AG08396 (cell line): ENCODE measurements at regions not wholly inside any gene's neighbourhood (a gene's known extent, or its start where the extent isn't known, plus 50 kb on each side); places are given as distances from the start of the nearest gene placed in this dataset.

Experiments used
- DNase-seq: peaks from one replicate; pipeline ENCODE4 v3.0.0; 2012; ENCODE audit warnings: low spot score, mixed read lengths

DNA sequence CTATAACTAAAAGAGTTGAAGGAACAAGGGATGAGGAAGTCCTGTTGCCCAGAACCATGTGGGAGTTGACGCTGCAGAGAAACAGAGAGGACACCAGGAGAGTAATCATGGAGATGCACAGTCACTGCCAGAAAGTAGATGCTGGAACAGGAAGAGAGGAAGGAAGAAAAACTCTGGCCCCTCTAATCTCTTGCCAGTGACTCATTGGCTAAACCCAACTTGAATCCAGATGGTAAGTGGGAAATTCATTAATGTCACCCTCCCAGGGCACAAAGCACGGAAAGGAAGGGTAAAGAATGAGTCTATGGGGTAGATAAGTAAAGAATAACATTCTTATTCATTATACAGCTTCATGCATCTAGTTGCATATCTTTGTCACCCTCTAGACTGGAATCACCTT is 631.9 kb downstream of the PRELID2 start:
- no peak for DNase-seq

DNA sequence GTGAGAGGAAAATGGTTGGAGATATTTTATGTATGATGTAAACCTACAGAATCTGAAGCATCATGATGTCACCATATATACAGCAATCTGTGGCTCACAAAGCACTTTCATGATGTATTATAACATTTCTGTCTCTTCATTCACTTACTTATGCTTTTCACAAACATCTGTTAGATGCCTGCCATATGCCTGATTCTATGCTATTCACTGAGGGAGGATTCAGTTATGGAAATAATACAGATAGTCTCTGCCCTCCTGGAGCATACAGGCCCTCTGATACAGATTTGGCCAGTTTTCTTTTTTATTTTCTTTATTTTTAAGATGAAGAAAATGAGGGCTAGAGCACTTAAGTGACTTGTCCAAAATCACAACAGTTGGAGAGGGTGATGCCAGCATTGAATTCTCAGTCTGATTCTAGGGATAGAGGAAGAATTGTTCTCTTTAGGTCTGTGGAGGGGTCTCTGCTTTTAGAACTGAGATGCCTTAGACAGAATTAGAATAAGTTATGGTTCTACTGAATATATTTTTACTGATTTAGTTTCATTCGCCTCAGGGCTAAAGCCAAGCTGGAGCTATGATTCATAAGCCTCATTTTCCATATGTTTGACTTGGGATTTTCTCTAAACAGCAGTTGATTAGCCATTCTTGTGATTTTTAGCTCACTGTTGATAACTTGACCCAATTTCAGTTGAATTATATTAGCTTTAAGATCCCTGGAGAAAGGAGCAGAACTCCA is 636.4 kb downstream of the PRELID2 start:
- no peak for DNase-seq

DNA sequence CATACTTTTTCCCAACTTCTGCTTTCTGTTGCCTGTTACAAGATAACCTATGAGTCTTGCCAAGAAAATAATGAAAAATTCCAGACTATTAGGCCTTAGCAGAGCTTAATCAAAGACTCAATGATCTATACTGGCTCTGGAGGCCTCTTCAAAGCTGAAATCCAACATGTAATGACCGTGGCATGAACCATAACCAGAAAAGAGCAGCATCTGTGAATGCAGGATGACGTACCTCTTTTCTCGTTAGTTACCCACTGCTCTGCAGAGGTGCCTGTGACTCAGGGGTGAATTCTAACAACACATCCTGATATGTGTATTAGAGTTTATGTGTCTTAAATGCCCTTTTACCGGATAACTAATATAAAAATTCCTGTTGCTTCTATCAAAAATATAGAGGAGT is 645.4 kb downstream of the PRELID2 start:
- no peak for DNase-seq

DNA sequence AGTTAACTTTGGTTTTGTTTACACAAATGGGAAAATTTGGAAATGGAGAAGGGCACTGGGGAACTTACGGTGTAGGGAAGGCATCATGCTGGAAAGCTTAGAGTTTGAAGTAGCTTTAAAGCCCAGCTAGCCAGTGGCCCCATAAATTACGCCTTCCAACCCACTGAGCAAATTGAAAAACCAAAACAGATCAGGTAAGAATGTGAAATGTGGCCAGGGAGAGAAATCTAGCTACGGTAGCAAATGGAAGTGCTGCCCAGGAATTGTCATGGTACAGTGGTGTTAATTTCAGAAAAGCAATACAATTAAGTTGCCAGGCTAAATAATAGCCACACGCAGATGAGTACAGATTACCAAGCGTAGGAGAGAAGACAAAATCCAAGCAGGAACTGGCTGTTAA is 654.8 kb downstream of the PRELID2 start:
- DNase-seq = no peak

- no peak for DNase-seq
These were observed 656.3 kb downstream of the PRELID2 start for GRCh38 chr5:145178641-145179523.

- DNase-seq = no peak
These were observed 659.1 kb downstream of the PRELID2 start for GRCh38 chr5:145176041-145176440.

GRCh38 chr5:145166110-145166509 is 669.0 kb downstream of the PRELID2 start:
- no peak for DNase-seq

DNA sequence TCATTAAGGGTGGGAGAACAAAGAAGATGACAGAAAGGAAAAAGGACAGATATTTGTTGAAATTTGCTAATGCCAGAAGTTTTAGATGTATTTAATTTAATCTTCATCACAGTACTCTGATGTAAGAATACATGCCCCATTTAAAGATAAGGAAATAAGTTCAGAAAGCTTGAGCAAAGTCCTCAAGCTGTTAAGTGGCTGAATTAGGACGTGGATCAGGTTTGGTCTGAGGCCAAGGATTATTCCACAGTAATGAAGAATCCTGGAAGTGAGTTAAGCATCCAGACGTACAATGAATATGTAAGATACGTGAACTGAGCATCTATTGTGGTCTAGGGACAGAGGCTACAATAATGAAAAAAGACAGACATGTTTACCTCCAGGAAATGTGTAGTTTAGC is 671.3 kb downstream of the PRELID2 start:
- DNase-seq = no peak

GRCh38 chr5:145162626-145163025 is 672.5 kb downstream of the PRELID2 start:
- no peak for DNase-seq

DNA sequence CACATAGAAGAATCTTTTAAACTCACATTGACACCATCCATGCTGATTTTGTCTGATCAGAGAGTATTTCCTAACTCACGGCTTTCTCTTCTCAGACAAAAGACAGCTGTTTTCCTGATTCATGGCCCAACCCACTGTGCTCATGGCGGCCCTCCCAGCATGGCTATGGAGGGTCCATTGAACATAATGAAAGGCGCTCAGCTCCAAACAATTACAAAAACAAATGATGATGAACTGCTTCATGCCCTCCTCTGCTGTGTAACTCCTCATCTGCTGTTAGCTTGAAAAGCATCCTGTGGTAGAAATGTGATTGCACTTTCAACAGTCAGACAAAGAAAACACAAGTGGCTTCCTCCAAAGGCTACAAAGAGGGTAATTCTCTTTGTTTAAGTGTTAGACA is 673.8 kb downstream of the PRELID2 start:
- no peak for DNase-seq

GRCh38 chr5:145160679-145161078 is 674.5 kb downstream of the PRELID2 start:
- no peak for DNase-seq

DNA sequence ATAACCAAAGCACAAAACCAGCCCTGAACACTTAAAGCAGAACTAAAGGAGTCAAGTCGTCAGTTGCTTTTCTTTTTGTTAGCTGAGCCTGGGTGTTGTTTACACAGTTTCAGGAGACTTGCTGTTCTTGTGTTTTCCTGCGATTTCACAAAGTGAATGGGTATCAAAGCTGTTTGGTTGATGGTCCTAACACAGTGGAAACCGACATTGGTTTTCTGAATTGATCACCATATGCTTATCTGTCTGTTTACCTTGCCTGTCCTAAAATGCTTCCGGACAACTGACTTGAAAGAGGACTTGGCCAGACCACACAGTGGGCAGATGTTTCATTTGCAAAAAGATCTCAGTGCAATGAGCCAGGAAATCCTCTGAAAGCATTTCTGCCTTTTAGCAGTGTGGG is 676.4 kb downstream of the PRELID2 start:
- DNase-seq = no peak

- no peak for DNase-seq
These were observed 677.3 kb downstream of the PRELID2 start for GRCh38 chr5:145157841-145158240.

DNA sequence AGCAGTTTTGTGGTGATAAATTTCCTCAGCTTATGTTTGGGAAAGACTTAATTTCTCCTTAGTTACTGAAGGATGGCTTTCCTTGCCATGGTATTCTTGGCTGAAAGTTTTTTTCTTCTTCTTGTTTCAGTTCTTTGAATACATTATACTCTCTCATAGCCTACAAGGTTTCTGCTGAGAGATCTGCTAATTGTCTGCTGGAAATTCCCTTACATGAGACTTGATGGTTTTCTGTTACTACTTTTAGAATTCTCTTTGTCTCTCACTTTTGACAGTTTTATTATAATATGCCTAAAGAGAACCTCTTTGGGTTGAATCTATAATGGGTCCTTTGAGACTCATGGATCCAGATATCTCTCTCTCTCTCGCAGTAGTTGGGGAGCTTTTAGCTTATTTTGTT is 693.6 kb downstream of the PRELID2 start:
- no peak for DNase-seq

DNA sequence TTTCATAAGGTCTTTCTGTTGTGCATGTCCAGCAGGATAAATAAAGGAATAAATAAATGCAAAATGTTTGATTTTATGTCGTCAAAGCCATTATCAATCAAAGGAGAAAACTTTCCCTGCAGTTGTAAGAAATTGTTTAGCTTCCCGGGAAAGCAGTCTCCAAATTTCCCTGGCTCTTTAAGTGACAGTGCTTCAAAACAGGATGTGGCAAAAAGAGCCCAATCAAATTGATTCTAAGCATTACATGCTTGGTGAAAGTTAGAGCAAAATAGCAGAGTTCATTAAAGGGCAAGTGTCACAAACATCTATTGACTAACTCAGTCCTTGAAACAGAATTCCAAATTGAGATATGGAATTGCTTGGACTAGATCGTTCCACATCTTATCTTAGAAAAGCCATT is 704.1 kb downstream of the PRELID2 start:
- peak; percentile 4 for DNase-seq

GRCh38 chr5:145129797-145130196 is 705.3 kb downstream of the PRELID2 start:
- no peak for DNase-seq

DNA sequence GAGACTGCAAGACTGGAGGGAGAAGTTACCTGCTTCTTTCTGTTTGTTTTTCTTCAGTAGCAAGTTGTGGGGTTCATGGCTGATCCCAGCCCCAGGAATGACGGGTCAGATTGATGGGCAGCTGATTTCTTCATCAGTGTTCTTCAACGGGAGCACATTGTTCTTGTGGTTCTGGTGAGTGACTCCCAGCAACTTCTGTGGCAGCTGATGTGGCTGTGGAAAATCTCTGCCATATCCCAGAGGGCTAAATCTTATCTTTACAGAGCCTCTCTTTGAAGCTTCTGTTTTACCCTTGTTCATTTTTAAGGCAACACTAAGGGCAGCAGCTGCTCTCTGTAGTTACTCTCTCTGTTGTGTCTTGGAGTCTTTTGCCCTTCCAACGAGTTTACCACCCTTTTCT is 710.3 kb downstream of the PRELID2 start:
- DNase-seq = no peak

- no peak for DNase-seq
These were observed 716.5 kb downstream of the PRELID2 start for GRCh38 chr5:145118611-145119010.

- no peak for DNase-seq
These were observed 717.0 kb downstream of the PRELID2 start for GRCh38 chr5:145118127-145118526.

GRCh38 chr5:145117285-145117684 is 717.9 kb downstream of the PRELID2 start:
- DNase-seq = no peak

DNA sequence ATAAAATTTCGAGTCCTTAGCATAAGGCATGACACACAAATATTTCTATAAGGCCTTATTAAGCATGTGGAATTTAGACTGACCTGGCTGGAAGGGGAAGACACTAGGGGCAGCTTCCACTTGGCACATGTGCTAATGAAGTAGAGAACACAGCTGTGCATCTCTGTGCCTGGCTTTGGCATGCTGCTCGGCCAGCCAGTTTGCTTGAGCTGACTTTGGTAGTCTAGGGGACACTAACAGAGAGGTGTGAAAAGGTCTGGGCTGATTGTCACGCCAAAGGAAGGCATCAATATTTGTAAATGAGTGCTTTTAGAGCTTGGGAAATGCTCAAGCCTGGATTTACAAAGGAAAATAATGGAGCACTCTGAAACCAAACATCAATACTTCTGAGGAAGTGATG is 723.7 kb downstream of the PRELID2 start:
- DNase-seq = no peak

GRCh38 chr5:145110834-145111233 is 724.3 kb downstream of the PRELID2 start:
- no peak for DNase-seq

GRCh38 chr5:145110181-145110580 is 725.0 kb downstream of the PRELID2 start:
- DNase-seq = no peak
